LNCaP clone FGC (cell line): ENCODE measurements at regions not wholly inside any gene's neighbourhood (a gene's known extent, or its start where the extent isn't known, plus 50 kb on each side); places are given as distances from the start of the nearest gene placed in this dataset.
"Not testable (repeated sequence)": the region's sequence is repeated elsewhere in the genome, so short reads cannot be mapped to it uniquely, and the experiment has no call there.

ENCODE experiments used
- DNase-seq: peaks from one replicate; pipeline ENCODE4 v3.0.0-alpha.2; 2011; ENCODE audit warnings: low read depth
- H3K4me3 ChIP-seq: 2 replicates; pipeline ENCODE4 v1.5.1; 2011; ENCODE audit warnings: mild to moderate bottlenecking, low read depth, low read length, control low read depth
- TF ChIP-seq, protein P1 (sequence below): IDR thresholded peaks from 2 replicates; pipeline ENCODE4 v1.5.1; 2012; ENCODE audit warnings: mild to moderate bottlenecking; ENCODE audit not compliant: control insufficient read depth, insufficient read depth; ENCODE audit errors: extremely low read depth

DNA sequence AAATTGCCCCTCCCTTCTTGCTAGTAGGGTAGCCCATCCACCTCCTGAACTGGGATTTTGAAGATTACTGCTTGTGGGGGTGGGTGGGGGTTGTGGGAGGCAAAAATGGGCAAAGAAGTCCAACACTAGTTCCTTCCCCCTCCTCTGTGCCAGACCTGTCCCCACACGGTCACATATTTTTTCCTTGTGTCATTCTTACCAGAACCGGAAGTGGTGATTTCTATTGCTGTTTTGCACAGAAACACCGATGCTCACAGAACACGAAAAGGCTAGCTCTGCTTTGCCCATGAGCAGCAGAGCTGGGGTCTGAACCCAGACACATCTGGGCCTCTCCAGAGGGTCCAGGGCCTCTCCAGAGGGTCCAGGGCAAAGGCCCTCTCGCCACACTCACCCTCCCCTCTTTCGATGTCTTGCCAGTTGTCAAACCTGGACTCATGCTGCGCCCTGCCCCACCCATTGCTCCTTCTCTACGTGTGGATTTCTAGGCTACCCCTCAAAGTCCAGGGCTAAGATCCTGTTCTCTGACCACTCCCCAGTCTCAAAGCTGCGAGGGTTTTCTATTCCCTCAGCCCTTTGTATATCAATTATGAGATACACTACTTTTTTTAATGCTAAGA lies 264.4 kb upstream of the MSX2 start:
- TF ChIP-seq, protein P1, sequence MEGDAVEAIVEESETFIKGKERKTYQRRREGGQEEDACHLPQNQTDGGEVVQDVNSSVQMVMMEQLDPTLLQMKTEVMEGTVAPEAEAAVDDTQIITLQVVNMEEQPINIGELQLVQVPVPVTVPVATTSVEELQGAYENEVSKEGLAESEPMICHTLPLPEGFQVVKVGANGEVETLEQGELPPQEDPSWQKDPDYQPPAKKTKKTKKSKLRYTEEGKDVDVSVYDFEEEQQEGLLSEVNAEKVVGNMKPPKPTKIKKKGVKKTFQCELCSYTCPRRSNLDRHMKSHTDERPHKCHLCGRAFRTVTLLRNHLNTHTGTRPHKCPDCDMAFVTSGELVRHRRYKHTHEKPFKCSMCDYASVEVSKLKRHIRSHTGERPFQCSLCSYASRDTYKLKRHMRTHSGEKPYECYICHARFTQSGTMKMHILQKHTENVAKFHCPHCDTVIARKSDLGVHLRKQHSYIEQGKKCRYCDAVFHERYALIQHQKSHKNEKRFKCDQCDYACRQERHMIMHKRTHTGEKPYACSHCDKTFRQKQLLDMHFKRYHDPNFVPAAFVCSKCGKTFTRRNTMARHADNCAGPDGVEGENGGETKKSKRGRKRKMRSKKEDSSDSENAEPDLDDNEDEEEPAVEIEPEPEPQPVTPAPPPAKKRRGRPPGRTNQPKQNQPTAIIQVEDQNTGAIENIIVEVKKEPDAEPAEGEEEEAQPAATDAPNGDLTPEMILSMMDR = no peak
- DNase-seq = no peak
- H3K4me3 ChIP-seq = no peak overlapping the region

- TF ChIP-seq, protein P1 = no peak
- no peak for DNase-seq
- H3K4me3 ChIP-seq = no peak overlapping the region
These were observed 262.3 kb upstream of the MSX2 start for GRCh38 chr5:174462129-174462528.

DNA sequence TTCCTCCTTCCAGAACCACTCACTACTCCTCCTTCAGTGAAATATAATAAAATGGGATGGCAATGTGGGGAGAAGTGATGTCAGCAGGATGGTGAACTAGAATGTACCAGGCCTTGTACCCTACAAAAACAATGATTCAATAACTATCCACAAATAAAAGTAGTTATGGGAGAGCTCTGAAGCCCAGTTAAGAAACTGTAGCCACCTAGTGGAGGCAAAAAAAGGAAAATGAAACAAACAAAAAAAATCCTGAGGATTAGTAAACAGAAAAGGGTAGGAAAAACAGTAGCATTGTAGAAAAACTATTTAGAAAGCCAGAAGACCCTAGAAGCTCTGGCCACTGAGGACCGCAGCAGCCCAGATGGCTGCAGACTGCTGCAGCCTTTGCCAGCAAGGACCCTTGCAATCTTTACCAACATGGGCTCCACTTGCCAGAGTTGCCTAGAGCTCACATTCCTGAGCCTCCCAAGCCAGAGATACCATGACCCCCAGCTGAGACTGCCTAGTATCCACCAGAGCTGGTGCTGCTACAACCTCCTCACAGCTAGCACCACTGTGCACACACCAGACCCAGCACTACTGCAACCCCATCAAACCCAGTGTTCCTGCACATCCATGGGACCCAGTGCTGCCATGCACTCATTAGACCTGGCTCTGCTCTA lies 259.7 kb upstream of the MSX2 start:
- no peak for DNase-seq
- TF ChIP-seq, protein P1 = 0 out of 2 replicates have a peak, but pooled peaks have one; percentile 5
- no peak overlapping the region for H3K4me3 ChIP-seq

- DNase-seq = not testable (repeated sequence)
These were observed 252.9 kb upstream of the MSX2 start for GRCh38 chr5:174471528-174471927.

DNA sequence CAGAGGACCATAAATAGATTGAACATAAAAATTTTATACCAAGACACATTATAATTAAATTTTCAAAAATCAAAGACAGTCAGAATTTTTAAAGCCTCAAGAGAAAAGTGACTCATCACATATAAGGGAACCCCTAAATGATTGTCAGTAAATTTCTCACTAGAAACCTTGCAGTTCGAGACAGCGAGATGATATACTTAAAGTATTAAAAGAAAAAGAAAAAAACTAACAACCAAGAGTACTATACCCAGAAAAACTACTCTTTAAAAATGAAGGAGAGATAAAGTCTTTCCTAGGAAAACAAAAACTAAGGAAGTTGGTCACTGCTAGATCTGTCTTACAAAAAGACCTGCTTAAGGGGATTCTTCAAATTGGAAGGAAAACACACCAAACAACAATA lies 251.4 kb upstream of the MSX2 start:
- TF ChIP-seq, protein P1 = no peak
- no peak overlapping the region for H3K4me3 ChIP-seq

More at GRCh38 chr5:174471528-174471927, 252.9 kb upstream of the MSX2 start:
- H3K4me3 ChIP-seq = not testable (repeated sequence)

DNA sequence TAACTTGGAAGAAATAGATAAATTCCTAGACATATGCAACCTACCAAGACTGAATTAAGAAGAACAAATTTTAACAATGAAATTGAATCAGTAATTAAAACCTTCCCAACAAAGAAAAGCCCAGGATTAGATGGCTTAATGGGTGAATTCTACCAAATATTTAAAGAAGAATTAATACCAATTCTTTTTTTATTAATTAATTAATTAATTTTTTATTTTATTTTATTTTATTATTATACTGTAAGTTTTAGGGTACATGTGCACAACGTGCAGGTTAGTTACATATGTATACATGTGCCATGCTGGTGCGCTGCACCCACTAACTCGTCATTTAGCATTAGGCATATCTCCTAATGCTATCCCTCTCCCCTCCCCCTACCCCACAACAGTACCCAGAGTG lies 248.4 kb upstream of the MSX2 start:
- DNase-seq = not testable (repeated sequence)

More for the DNA sequence above, 251.4 kb upstream of the MSX2 start:
- DNase-seq = no peak

GRCh38 chr5:174479325-174479724 lies 245.1 kb upstream of the MSX2 start:
- H3K4me3 ChIP-seq = no peak overlapping the region
- no peak for DNase-seq
- TF ChIP-seq, protein P1 = no peak

More for the DNA sequence above, 248.4 kb upstream of the MSX2 start:
- H3K4me3 ChIP-seq = not testable (repeated sequence)

- TF ChIP-seq, protein P1 = no peak
- DNase-seq = no peak
- no peak overlapping the region for H3K4me3 ChIP-seq
These were observed 242.6 kb upstream of the MSX2 start for GRCh38 chr5:174481737-174482136.
